SK-N-MC (cell line): ENCODE measurements at regions not wholly inside any gene's neighbourhood (a gene's known extent, or its start where the extent isn't known, plus 50 kb on each side); places are given as distances from the start of the nearest gene placed in this dataset.
A peak's percentile ranks its signal among the peaks of the same experiment; 100 is the strongest.
"Not testable (repeated sequence)": the region's sequence is repeated elsewhere in the genome, so short reads cannot be mapped to it uniquely, and the experiment has no call there.

ENCODE experiments used
- DNase-seq: peaks from one replicate; pipeline ENCODE4 v3.0.0-alpha.2; 2011; ENCODE audit warnings: low read depth, low spot score
- H3K27ac ChIP-seq: fragments of 200-600 bp; sonication (generic); 2 replicates; pipeline ENCODE4 v1.5.1; 2016; ENCODE audit warnings: mixed run types
- H3K36me3 ChIP-seq: fragments of 200-600 bp; sonication (generic); 2 replicates; pipeline ENCODE4 v1.6.1; 2017; ENCODE audit warnings: antibody characterized with exemption, low read length, mixed read lengths; ENCODE audit not compliant: insufficient read depth
- H3K4me3 ChIP-seq: fragments of 200-600 bp; sonication (generic); 2 replicates; pipeline ENCODE4 v1.5.1; 2016
- H3K9ac ChIP-seq: fragments of 200-600 bp; sonication (generic); 2 replicates; pipeline ENCODE4 v1.8.0; 2017; ENCODE audit warnings: mixed run types, mixed read lengths; ENCODE audit not compliant: insufficient read length
- H3K9me3 ChIP-seq: fragments of 200-600 bp; sonication (generic); 2 replicates; pipeline ENCODE4 v1.6.1; 2017; ENCODE audit warnings: low read depth, mild to moderate bottlenecking, antibody characterized with exemption, low read length, moderate library complexity, mixed read lengths

- not testable (repeated sequence) for H3K4me3 ChIP-seq, DNase-seq, H3K9ac ChIP-seq, H3K27ac ChIP-seq, H3K9me3 ChIP-seq, H3K36me3 ChIP-seq
Measured at GRCh38 chr9:62816331-62816730, 1626.5 kb downstream of the SPATA31A7 start.

GRCh38 chr9:62817214-62817613 is 1627.4 kb downstream of the SPATA31A7 start:
- H3K9ac ChIP-seq, H3K9me3 ChIP-seq, H3K36me3 ChIP-seq, H3K4me3 ChIP-seq, DNase-seq, H3K27ac ChIP-seq: not testable (repeated sequence)

GRCh38 chr9:62822185-62822584 is 1632.3 kb downstream of the SPATA31A7 start:
- not testable (repeated sequence) for DNase-seq, H3K9ac ChIP-seq

GRCh38 chr9:62827957-62828907 is 1638.4 kb downstream of the SPATA31A7 start:
- DNase-seq, H3K9ac ChIP-seq, H3K36me3 ChIP-seq, H3K9me3 ChIP-seq, H3K27ac ChIP-seq, H3K4me3 ChIP-seq: not testable (repeated sequence)

More at GRCh38 chr9:62822185-62822584, 1632.3 kb downstream of the SPATA31A7 start:
- H3K36me3 ChIP-seq, H3K27ac ChIP-seq, H3K4me3 ChIP-seq, H3K9me3 ChIP-seq: not testable (repeated sequence)

- not testable (repeated sequence) for H3K36me3 ChIP-seq, H3K27ac ChIP-seq, H3K9ac ChIP-seq, DNase-seq, H3K9me3 ChIP-seq, H3K4me3 ChIP-seq
Measured at GRCh38 chr9:62830829-62831459, 1641.1 kb downstream of the SPATA31A7 start.

GRCh38 chr9:62833323-62834200 is 1643.7 kb downstream of the SPATA31A7 start:
- not testable (repeated sequence) for H3K36me3 ChIP-seq, H3K4me3 ChIP-seq, DNase-seq, H3K27ac ChIP-seq, H3K9me3 ChIP-seq, H3K9ac ChIP-seq

GRCh38 chr9:62837254-62837911 is 1647.5 kb downstream of the SPATA31A7 start:
- H3K27ac ChIP-seq = not testable (repeated sequence)
- H3K4me3 ChIP-seq = peak overlapping the region; percentile 74

GRCh38 chr9:62838024-62838718 is 1648.3 kb downstream of the SPATA31A7 start:
- not testable (repeated sequence) for H3K9me3 ChIP-seq, H3K27ac ChIP-seq, H3K9ac ChIP-seq, H3K36me3 ChIP-seq
- DNase-seq = peak; percentile 70
- peak overlapping the region; percentile 74 for H3K4me3 ChIP-seq

More at GRCh38 chr9:62837254-62837911, 1647.5 kb downstream of the SPATA31A7 start:
- DNase-seq, H3K9ac ChIP-seq, H3K9me3 ChIP-seq, H3K36me3 ChIP-seq: not testable (repeated sequence)

GRCh38 chr9:62839168-62839567 is 1649.3 kb downstream of the SPATA31A7 start:
- not testable (repeated sequence) for H3K36me3 ChIP-seq, H3K9me3 ChIP-seq, H3K4me3 ChIP-seq, H3K27ac ChIP-seq, DNase-seq, H3K9ac ChIP-seq

GRCh38 chr9:62843145-62843544 is 1653.3 kb downstream of the SPATA31A7 start:
- not testable (repeated sequence) for H3K36me3 ChIP-seq, DNase-seq, H3K4me3 ChIP-seq, H3K9ac ChIP-seq, H3K27ac ChIP-seq, H3K9me3 ChIP-seq

GRCh38 chr9:62843706-62844290 is 1654.0 kb downstream of the SPATA31A7 start:
- not testable (repeated sequence) for H3K9ac ChIP-seq

GRCh38 chr9:62844681-62845185 is 1654.9 kb downstream of the SPATA31A7 start:
- H3K9me3 ChIP-seq, H3K9ac ChIP-seq, H3K27ac ChIP-seq, H3K36me3 ChIP-seq, DNase-seq, H3K4me3 ChIP-seq: not testable (repeated sequence)

More at GRCh38 chr9:62843706-62844290, 1654.0 kb downstream of the SPATA31A7 start:
- H3K36me3 ChIP-seq, H3K27ac ChIP-seq, H3K4me3 ChIP-seq, DNase-seq, H3K9me3 ChIP-seq: not testable (repeated sequence)
